Neural cell (in vitro differentiated cells): ENCODE measurements at regions not wholly inside any gene's neighbourhood (a gene's known extent, or its start where the extent isn't known, plus 50 kb on each side); places are given as distances from the start of the nearest gene placed in this dataset.

Experiments
- H2AFZ ChIP-seq: fragments of 200-600, 300-800 bp; sonication (generic), shearing (Covaris generic); 2 replicates; pipeline ENCODE4 v1.6.0; 2014; ENCODE audit warnings: low read depth, mild to moderate bottlenecking, antibody characterized with exemption, low read length, moderate library complexity
- H3F3A ChIP-seq: fragments of 200-600 bp; shearing (Covaris generic); 2 replicates; pipeline ENCODE4 v1.6.1; 2016; ENCODE audit warnings: mild to moderate bottlenecking, moderate library complexity, mixed read lengths, antibody characterized with exemption, low read length; ENCODE audit not compliant: insufficient read depth, poor library complexity, severe bottlenecking
- H3K27ac ChIP-seq: fragments of 200-600, 300-800 bp; sonication (generic), shearing (Covaris generic); 2 replicates; pipeline ENCODE4 v1.5.1; 2014; ENCODE audit warnings: mild to moderate bottlenecking, low read length, moderate library complexity
- H3K27me3 ChIP-seq: fragments of 300-800, 200-600 bp; sonication (generic), shearing (Covaris generic); 2 replicates; pipeline ENCODE4 v1.6.0; 2014; ENCODE audit warnings: mild to moderate bottlenecking, low read depth, low read length, moderate library complexity; ENCODE audit not compliant: insufficient read depth
- H3K36me3 ChIP-seq: fragments of 300-800, 200-600 bp; sonication (generic), shearing (Covaris generic); 2 replicates; pipeline ENCODE4 v1.5.1; 2014; ENCODE audit warnings: mild to moderate bottlenecking, antibody characterized with exemption, low read length, moderate library complexity; ENCODE audit not compliant: insufficient read depth
- H3K4me2 ChIP-seq: fragments of 300-800, 200-600 bp; sonication (generic), shearing (Covaris generic); 2 replicates; pipeline ENCODE4 v1.6.0; 2014; ENCODE audit warnings: mild to moderate bottlenecking, low read length
- H3K4me3 ChIP-seq: fragments of 300-800, 200-600 bp; sonication (generic), shearing (Covaris generic); 2 replicates; pipeline ENCODE4 v1.5.1; 2014; ENCODE audit warnings: mild to moderate bottlenecking, low read length, moderate library complexity
- H3K79me2 ChIP-seq: fragments of 200-600 bp; shearing (Covaris generic); replicated peaks from 2 replicates; pipeline ENCODE4 v1.6.0; 2014; ENCODE audit warnings: mild to moderate bottlenecking, low read length, moderate library complexity; ENCODE audit not compliant: insufficient read depth
- H3K9ac ChIP-seq: fragments of 300-800, 200-600 bp; sonication (generic), shearing (Covaris generic); 2 replicates; pipeline ENCODE4 v1.6.1; 2016; ENCODE audit warnings: mild to moderate bottlenecking, low read length, mixed read lengths
- H3K9me2 ChIP-seq: fragments of 200-600 bp; shearing (Covaris generic); 2 replicates; pipeline ENCODE4 v1.6.1; 2016; ENCODE audit warnings: mild to moderate bottlenecking, low read length, mixed read lengths; ENCODE audit not compliant: insufficient read depth
- H3K9me3 ChIP-seq: fragments of 200-600, 300-800 bp; sonication (generic), shearing (Covaris generic); 2 replicates; pipeline ENCODE4 v1.6.1; 2016; ENCODE audit warnings: mild to moderate bottlenecking, mixed run types, low read length, moderate library complexity, mixed read lengths
- H4K20me1 ChIP-seq: fragments of 200-600 bp; shearing (Covaris generic); 2 replicates; pipeline ENCODE4 v1.6.1; 2016; ENCODE audit warnings: mild to moderate bottlenecking, mixed run types; ENCODE audit not compliant: insufficient read depth
- CTCF ChIP-seq: fragments of 450-650 bp; IDR thresholded peaks from 2 replicates; pipeline ENCODE4 v1.5.1; 2014; ENCODE audit warnings: antibody characterized with exemption, mild to moderate bottlenecking, moderate library complexity; ENCODE audit not compliant: poor library complexity, severe bottlenecking
- EP300 ChIP-seq: fragments of 450-650 bp; conservative IDR thresholded peaks from 2 replicates; pipeline ENCODE4 v1.6.1; 2014; ENCODE audit warnings: antibody characterized with exemption, mild to moderate bottlenecking, moderate library complexity; ENCODE audit not compliant: poor library complexity, severe bottlenecking
- EZH2 ChIP-seq: fragments of 200-600, 300-800 bp; shearing (Covaris generic), sonication (generic); IDR thresholded peaks from 2 replicates; pipeline ENCODE4 v1.6.1; 2014; ENCODE audit warnings: antibody characterized with exemption, low read length, borderline replicate concordance, mild to moderate bottlenecking; ENCODE audit not compliant: insufficient read depth, poor library complexity, severe bottlenecking
- MXI1 ChIP-seq: fragments of 450-650 bp; conservative IDR thresholded peaks from 2 replicates; pipeline ENCODE4 v1.6.1; 2014; ENCODE audit warnings: antibody characterized with exemption, mild to moderate bottlenecking; ENCODE audit not compliant: poor library complexity, severe bottlenecking
- POLR2AphosphoS5 ChIP-seq: IDR thresholded peaks from 2 replicates; pipeline ENCODE4 v1.6.1; 2012
- RAD21 ChIP-seq: fragments of 450-650 bp; conservative IDR thresholded peaks from 2 replicates; pipeline ENCODE4 v1.6.1; 2014; ENCODE audit warnings: antibody characterized with exemption, mild to moderate bottlenecking, moderate library complexity
- REST ChIP-seq: IDR thresholded peaks from 2 replicates; pipeline ENCODE4 v1.6.1; 2012; ENCODE audit warnings: borderline replicate concordance
- SMC3 ChIP-seq: fragments of 450-650 bp; conservative IDR thresholded peaks from 2 replicates; pipeline ENCODE4 v1.6.1; 2014; ENCODE audit warnings: antibody characterized with exemption, mild to moderate bottlenecking, moderate library complexity; ENCODE audit not compliant: poor library complexity
- TAF1 ChIP-seq: IDR thresholded peaks from 2 replicates; pipeline ENCODE4 v1.6.1; 2012; ENCODE audit warnings: low read depth

- H3K9ac ChIP-seq, result no peak overlapping the region
- H3K27me3 ChIP-seq, result no peaks in the 10 kb centered on the region
- no peaks in the 10 kb centered on the region for H3F3A ChIP-seq
- H3K9me3 ChIP-seq, result no peaks in the 10 kb centered on the region
- no peak overlapping the region for H2AFZ ChIP-seq
- no peak for TF ChIP-seq POLR2AphosphoS5
- peak; percentile 12 for TF ChIP-seq CTCF
- H3K4me2 ChIP-seq, result no peak overlapping the region
- H3K79me2 ChIP-seq, result no peaks in the 10 kb centered on the region
- H3K4me3 ChIP-seq, result no peak overlapping the region
- H3K9me2 ChIP-seq, result no peaks in the 10 kb centered on the region
- H4K20me1 ChIP-seq, result no peaks in the 10 kb centered on the region
- H3K27ac ChIP-seq, result no peak overlapping the region
- H3K36me3 ChIP-seq, result no peaks in the 10 kb centered on the region
Observed at GRCh38 chr7:136807598-136807997, 60.9 kb upstream of the CHRM2 start.

- Histone ChIP-seq H3K79me2 (no peaks in the 10 kb centered on the region), H2AFZ (no peak overlapping the region), H3K36me3 (no peaks in the 10 kb centered on the region), H3K9me2 (no peaks in the 10 kb centered on the region), H3K4me3 (no peak overlapping the region), H4K20me1 (no peaks in the 10 kb centered on the region), H3K9ac (no peak overlapping the region), H3K27me3 (no peaks in the 10 kb centered on the region), H3F3A (no peaks in the 10 kb centered on the region), H3K27ac (no peak overlapping the region), H3K9me3 (no peaks in the 10 kb centered on the region), H3K4me2 (no peak overlapping the region)
- TF ChIP-seq SMC3 (no peak), EZH2 (no peak), EP300 (no peak), REST (no peak), MXI1 (no peak), CTCF (no peak), RAD21 (no peak), TAF1 (no peak), POLR2AphosphoS5 (no peak)
Observed at GRCh38 chr7:136803028-136803427, 65.4 kb upstream of the CHRM2 start.
